Mesothelial cell of epicardium (in vitro differentiated cells): ENCODE measurements at regions not wholly inside any gene's neighbourhood (a gene's known extent, or its start where the extent isn't known, plus 50 kb on each side); places are given as distances from the start of the nearest gene placed in this dataset.

Experiments
- DNase-seq, 2 experiments: peaks; one replicate each; pipeline ENCODE4 v3.0.0; 2021; ENCODE audit warnings: low spot score in 2 of 2; ENCODE audit not compliant: unreplicated experiment in 2 of 2
- H3K27ac Mint-ChIP-seq: 2 replicates; pipeline ENCODE4 v1.8.0; 2021; ENCODE audit warnings: mixed read lengths
- H3K27me3 Mint-ChIP-seq: 2 replicates; pipeline ENCODE4 v1.8.0; 2021; ENCODE audit warnings: low read depth, mixed read lengths
- H3K36me3 Mint-ChIP-seq: 2 replicates; pipeline ENCODE4 v1.8.0; 2021; ENCODE audit warnings: mixed read lengths
- H3K4me1 Mint-ChIP-seq: 2 replicates; pipeline ENCODE4 v1.8.0; 2021; ENCODE audit warnings: mixed read lengths
- H3K4me3 Mint-ChIP-seq: 2 replicates; pipeline ENCODE4 v1.8.0; 2021; ENCODE audit warnings: mild to moderate bottlenecking, moderate library complexity, mixed read lengths
- H3K9me3 Mint-ChIP-seq: 2 replicates; pipeline ENCODE4 v1.8.0; 2021; ENCODE audit warnings: mixed read lengths
- CTCF ChIP-seq: fragments of 200-600 bp; sonication (generic); IDR thresholded peaks from one replicate; pipeline ENCODE4 v1.5.0; 2021; ENCODE audit warnings: antibody characterized with exemption; ENCODE audit not compliant: unreplicated experiment

- no peak for TF ChIP-seq CTCF
- no peaks in the 10 kb centered on the region for H3K27me3 Mint-ChIP-seq
- peaks cover 28% of the 10 kb centered on the region for H3K4me1 Mint-ChIP-seq
- no peaks in the 10 kb centered on the region for H3K9me3 Mint-ChIP-seq
- H3K36me3 Mint-ChIP-seq = no peaks in the 10 kb centered on the region
- DNase-seq = no peak
- H3K27ac Mint-ChIP-seq = no peak overlapping the region
- no peak overlapping the region for H3K4me3 Mint-ChIP-seq
Measured at GRCh38 chr2:41909584-41909983, 138.2 kb upstream of the PKDCC start.

GRCh38 chr2:41910126-41910525, 137.7 kb upstream of the PKDCC start:
- no peaks in the 10 kb centered on the region for H3K27me3 Mint-ChIP-seq
- H3K27ac Mint-ChIP-seq = no peak overlapping the region
- no peak for DNase-seq
- H3K4me3 Mint-ChIP-seq = no peak overlapping the region
- peaks cover 28% of the 10 kb centered on the region for H3K4me1 Mint-ChIP-seq
- no peak for TF ChIP-seq CTCF
- H3K9me3 Mint-ChIP-seq = no peaks in the 10 kb centered on the region
- H3K36me3 Mint-ChIP-seq = no peaks in the 10 kb centered on the region

- peaks cover 26% of the 10 kb centered on the region for H3K4me1 Mint-ChIP-seq
- no peak overlapping the region for H3K4me3 Mint-ChIP-seq
- no peak for TF ChIP-seq CTCF
- no peaks in the 10 kb centered on the region for H3K36me3 Mint-ChIP-seq
- H3K27ac Mint-ChIP-seq = no peak overlapping the region
- H3K9me3 Mint-ChIP-seq = no peaks in the 10 kb centered on the region
- no peak for DNase-seq
- no peaks in the 10 kb centered on the region for H3K27me3 Mint-ChIP-seq
Measured at GRCh38 chr2:41911033-41911432, 136.8 kb upstream of the PKDCC start.

- Mint-ChIP-seq H3K4me3 (no peak overlapping the region), H3K27ac (no peak overlapping the region), H3K27me3 (no peaks in the 10 kb centered on the region), H3K36me3 (no peaks in the 10 kb centered on the region), H3K4me1 (peaks cover 14% of the 10 kb centered on the region), H3K9me3 (no peaks in the 10 kb centered on the region)
- DNase-seq = no peak
- TF ChIP-seq CTCF = no peak
Measured at GRCh38 chr2:41912337-41912736, 135.5 kb upstream of the PKDCC start.

- Mint-ChIP-seq H3K36me3 (no peaks in the 10 kb centered on the region), H3K9me3 (no peaks in the 10 kb centered on the region), H3K4me3 (no peak overlapping the region), H3K4me1 (peaks cover 12% of the 10 kb centered on the region), H3K27me3 (no peaks in the 10 kb centered on the region), H3K27ac (no peak overlapping the region)
- no peak for TF ChIP-seq CTCF
- no peak for DNase-seq
Measured at GRCh38 chr2:41912776-41913175, 135.0 kb upstream of the PKDCC start.

- Mint-ChIP-seq H3K27me3 (no peaks in the 10 kb centered on the region), H3K4me3 (no peak overlapping the region), H3K36me3 (no peaks in the 10 kb centered on the region), H3K4me1 (peaks cover 6% of the 10 kb centered on the region), H3K9me3 (no peaks in the 10 kb centered on the region), H3K27ac (no peak overlapping the region)
- no peak for TF ChIP-seq CTCF
- DNase-seq = no peak
Measured at GRCh38 chr2:41913311-41913710, 134.5 kb upstream of the PKDCC start.
